HEK293 (cell line): ENCODE measurements at regions not wholly inside any gene's neighbourhood (a gene's known extent, or its start where the extent isn't known, plus 50 kb on each side); places are given as distances from the start of the nearest gene placed in this dataset.

ENCODE experiments used
- IKZF3 ChIP-seq: fragments of 450-650 bp; IDR thresholded peaks from 2 replicates; pipeline ENCODE4 v1.5.0; 2018; ENCODE audit warnings: missing biosample characterization, mild to moderate bottlenecking, missing genetic modification characterization, moderate library complexity
- OSR2 ChIP-seq: fragments of 450-650 bp; formaldehyde crosslinking; IDR thresholded peaks from 2 replicates; pipeline ENCODE4 v1.5.1; 2016; ENCODE audit warnings: missing biosample characterization, missing genetic modification characterization
- PRDM1 ChIP-seq: fragments of 450-650 bp; formaldehyde crosslinking; IDR thresholded peaks from 2 replicates; pipeline ENCODE4; 2016; ENCODE audit warnings: missing biosample characterization, missing genetic modification characterization
- PRDM10 ChIP-seq: fragments of 450-650 bp; formaldehyde crosslinking; IDR thresholded peaks from 2 replicates; pipeline ENCODE4 v1.5.1; 2016; ENCODE audit warnings: missing biosample characterization, missing genetic modification characterization
- PRDM4 ChIP-seq: fragments of 450-650 bp; formaldehyde crosslinking; IDR thresholded peaks from 2 replicates; pipeline ENCODE4 v1.5.1; 2017; ENCODE audit warnings: missing biosample characterization, missing genetic modification characterization
- SALL2 ChIP-seq: fragments of 450-650 bp; formaldehyde crosslinking; IDR thresholded peaks from 2 replicates; pipeline ENCODE4 v1.5.0; 2017; ENCODE audit warnings: missing biosample characterization, mild to moderate bottlenecking, missing genetic modification characterization, borderline replicate concordance
- ZBTB17 ChIP-seq: fragments of 450-650 bp; formaldehyde crosslinking; IDR thresholded peaks from 2 replicates; pipeline ENCODE4 v1.5.1; 2016; ENCODE audit warnings: missing biosample characterization, missing genetic modification characterization
- ZBTB8A ChIP-seq: fragments of 450-650 bp; formaldehyde crosslinking; IDR thresholded peaks from 2 replicates; pipeline ENCODE4 v1.5.1; 2016; ENCODE audit warnings: missing biosample characterization, missing genetic modification characterization
- ZFP41 ChIP-seq: fragments of 450-650 bp; formaldehyde crosslinking; IDR thresholded peaks from 2 replicates; pipeline ENCODE4 v1.5.1; 2016; ENCODE audit warnings: missing biosample characterization, missing genetic modification characterization, borderline replicate concordance
- ZNF132 ChIP-seq: fragments of 450-650 bp; formaldehyde crosslinking; IDR thresholded peaks from 2 replicates; pipeline ENCODE4 v1.5.1; 2017; ENCODE audit warnings: missing biosample characterization, missing genetic modification characterization, borderline replicate concordance
- ZNF23 ChIP-seq: fragments of 450-650 bp; formaldehyde crosslinking; IDR thresholded peaks from 2 replicates; pipeline ENCODE4 v1.5.1; 2016; ENCODE audit warnings: missing biosample characterization, missing genetic modification characterization, borderline replicate concordance
- ZNF248 ChIP-seq: fragments of 450-650 bp; formaldehyde crosslinking; IDR thresholded peaks from 2 replicates; pipeline ENCODE4 v1.5.1; 2017; ENCODE audit warnings: missing biosample characterization, missing genetic modification characterization
- ZNF280D ChIP-seq: fragments of 450-650 bp; formaldehyde crosslinking; IDR thresholded peaks from 2 replicates; pipeline ENCODE4 v1.5.1; 2016; ENCODE audit warnings: missing biosample characterization, missing genetic modification characterization
- ZNF311 ChIP-seq: fragments of 450-650 bp; formaldehyde crosslinking; IDR thresholded peaks from 2 replicates; pipeline ENCODE4 v1.5.1; 2017; ENCODE audit warnings: missing biosample characterization, missing genetic modification characterization, borderline replicate concordance
- ZNF341 ChIP-seq: fragments of 450-650 bp; formaldehyde crosslinking; IDR thresholded peaks from 2 replicates; pipeline ENCODE4; 2016; ENCODE audit warnings: low read depth, missing biosample characterization, missing genetic modification characterization
- ZNF354C ChIP-seq: fragments of 450-650 bp; formaldehyde crosslinking; IDR thresholded peaks from 2 replicates; pipeline ENCODE4 v1.5.1; 2016; ENCODE audit warnings: missing biosample characterization, missing genetic modification characterization, low read depth, borderline replicate concordance
- ZNF426 ChIP-seq: fragments of 450-650 bp; formaldehyde crosslinking; IDR thresholded peaks from 2 replicates; pipeline ENCODE4 v1.5.1; 2017; ENCODE audit warnings: missing biosample characterization, missing genetic modification characterization, mild to moderate bottlenecking, inconsistent platforms, moderate library complexity
- ZNF449 ChIP-seq: fragments of 450-650 bp; formaldehyde crosslinking; IDR thresholded peaks from 2 replicates; pipeline ENCODE4 v1.5.1; 2017; ENCODE audit warnings: missing biosample characterization, mild to moderate bottlenecking, missing genetic modification characterization, moderate library complexity
- ZNF501 ChIP-seq: fragments of 450-650 bp; formaldehyde crosslinking; IDR thresholded peaks from 2 replicates; pipeline ENCODE4 v1.5.1; 2016; ENCODE audit warnings: missing biosample characterization, missing genetic modification characterization
- ZNF521 ChIP-seq: fragments of 450-650 bp; formaldehyde crosslinking; IDR thresholded peaks from 2 replicates; pipeline ENCODE4 v1.5.1; 2017; ENCODE audit warnings: missing biosample characterization, mild to moderate bottlenecking, missing genetic modification characterization
- ZNF529 ChIP-seq: fragments of 450-650 bp; formaldehyde crosslinking; IDR thresholded peaks from 2 replicates; pipeline ENCODE4 v1.5.1; 2017; ENCODE audit warnings: missing genetic modification characterization, missing biosample characterization; ENCODE audit not compliant: insufficient replicate concordance
- ZNF580 ChIP-seq: fragments of 450-650 bp; formaldehyde crosslinking; IDR thresholded peaks from 2 replicates; pipeline ENCODE4 v1.5.1; 2016; ENCODE audit warnings: missing biosample characterization, missing genetic modification characterization
- ZNF600 ChIP-seq: fragments of 450-650 bp; formaldehyde crosslinking; IDR thresholded peaks from 2 replicates; pipeline ENCODE4 v1.5.1; 2016; ENCODE audit warnings: missing biosample characterization, missing genetic modification characterization
- ZNF629 ChIP-seq: fragments of 450-650 bp; formaldehyde crosslinking; IDR thresholded peaks from 2 replicates; pipeline ENCODE4 v1.5.1; 2017; ENCODE audit warnings: missing biosample characterization, missing genetic modification characterization
- ZNF654 ChIP-seq: fragments of 450-650 bp; formaldehyde crosslinking; IDR thresholded peaks from 2 replicates; pipeline ENCODE4 v1.5.1; 2016; ENCODE audit warnings: low read depth, missing biosample characterization, missing genetic modification characterization
- ZNF692 ChIP-seq: fragments of 450-650 bp; formaldehyde crosslinking; IDR thresholded peaks from 2 replicates; pipeline ENCODE4 v1.5.1; 2016; ENCODE audit warnings: missing biosample characterization, missing genetic modification characterization
- ZNF747 ChIP-seq: fragments of 450-650 bp; formaldehyde crosslinking; IDR thresholded peaks from 2 replicates; pipeline ENCODE4 v1.5.1; 2016; ENCODE audit warnings: missing biosample characterization, missing genetic modification characterization
- ZNF777 ChIP-seq: fragments of 450-650 bp; formaldehyde crosslinking; IDR thresholded peaks from 2 replicates; pipeline ENCODE4 v1.5.1; 2017; ENCODE audit warnings: missing biosample characterization, missing genetic modification characterization, borderline replicate concordance

- TF ChIP-seq ZNF280D (no peak), ZNF529 (tag by site-specific recombination) (no peak), ZNF629 (tag by site-specific recombination) (peak; percentile 88), ZNF501 (tag by site-specific recombination) (peak; percentile 64), ZNF580 (tag by site-specific recombination) (peak; percentile 64; the same call in 1 of the 2 replicates), ZNF248 (no peak), SALL2 (tag by site-specific recombination) (no peak), ZNF341 (tag by site-specific recombination) (no peak), ZFP41 (no peak), ZNF747 (no peak), ZNF23 (tag by site-specific recombination) (no peak), ZBTB17 (peak; percentile 83), ZNF777 (tag by site-specific recombination) (no peak), PRDM4 (tag by site-specific recombination) (peak; percentile 66), PRDM1 (tag by site-specific recombination) (no peak), ZNF600 (tag by site-specific recombination) (peak; percentile 8; the same call in 1 of the 2 replicates), ZBTB8A (tag by site-specific recombination) (peak; percentile 49; the same call in 1 of the 2 replicates), OSR2 (tag by site-specific recombination) (peak; percentile 92), IKZF3 (tag by site-specific recombination) (peak; percentile 81), ZNF692 (tag by site-specific recombination) (peak; percentile 63; the same call in 1 of the 2 replicates), ZNF132 (tag by site-specific recombination) (no peak), PRDM10 (no peak), ZNF311 (tag by site-specific recombination) (no peak), ZNF449 (no peak; the same call in 1 of the 2 replicates), ZNF521 (tag by site-specific recombination) (no peak), ZNF654 (tag by site-specific recombination) (peak; percentile 28; the same call in 1 of the 2 replicates), ZNF426 (no peak), ZNF354C (no peak)
Observed at GRCh38 chr5:17326600-17327037, 109.2 kb downstream of the BASP1 start (continued).
